ENCODE measurements at regions not wholly inside any gene's neighbourhood (a gene's known extent, or its start where the extent isn't known, plus 50 kb on each side); places are given as distances from the start of the nearest gene placed in this dataset.

- TF ChIP-seq, protein P1, sequence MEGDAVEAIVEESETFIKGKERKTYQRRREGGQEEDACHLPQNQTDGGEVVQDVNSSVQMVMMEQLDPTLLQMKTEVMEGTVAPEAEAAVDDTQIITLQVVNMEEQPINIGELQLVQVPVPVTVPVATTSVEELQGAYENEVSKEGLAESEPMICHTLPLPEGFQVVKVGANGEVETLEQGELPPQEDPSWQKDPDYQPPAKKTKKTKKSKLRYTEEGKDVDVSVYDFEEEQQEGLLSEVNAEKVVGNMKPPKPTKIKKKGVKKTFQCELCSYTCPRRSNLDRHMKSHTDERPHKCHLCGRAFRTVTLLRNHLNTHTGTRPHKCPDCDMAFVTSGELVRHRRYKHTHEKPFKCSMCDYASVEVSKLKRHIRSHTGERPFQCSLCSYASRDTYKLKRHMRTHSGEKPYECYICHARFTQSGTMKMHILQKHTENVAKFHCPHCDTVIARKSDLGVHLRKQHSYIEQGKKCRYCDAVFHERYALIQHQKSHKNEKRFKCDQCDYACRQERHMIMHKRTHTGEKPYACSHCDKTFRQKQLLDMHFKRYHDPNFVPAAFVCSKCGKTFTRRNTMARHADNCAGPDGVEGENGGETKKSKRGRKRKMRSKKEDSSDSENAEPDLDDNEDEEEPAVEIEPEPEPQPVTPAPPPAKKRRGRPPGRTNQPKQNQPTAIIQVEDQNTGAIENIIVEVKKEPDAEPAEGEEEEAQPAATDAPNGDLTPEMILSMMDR (IDR thresholded peaks at IDR 0.05), result no peak
- TF ChIP-seq POLR2A (IDR thresholded peaks at IDR 0.05), result no peak
These were observed 1088.7 kb upstream of the DEFB115 start for GRCh38 chr20:30168800-30169138.
